Inferior parietal cortex (tissue), 1 donor: ENCODE measurements at regions not wholly inside any gene's neighbourhood (a gene's known extent, or its start where the extent isn't known, plus 50 kb on each side); places are given as distances from the start of the nearest gene placed in this dataset.
"Not testable (repeated sequence)": the region's sequence is repeated elsewhere in the genome, so short reads cannot be mapped to it uniquely, and the experiment has no call there.

ENCODE experiments used
- DNase-seq: peaks from one replicate; pipeline ENCODE4 v3.0.0-alpha.2; 2016; ENCODE audit errors: extremely low spot score

GRCh38 chr13:65166675-65167074 is 2063.5 kb downstream of the PCDH9 start:
- no peak for DNase-seq

- DNase-seq = no peak
Observed at GRCh38 chr13:65159803-65160202, 2070.3 kb downstream of the PCDH9 start.

GRCh38 chr13:65155861-65156260 is 2074.3 kb downstream of the PCDH9 start:
- no peak for DNase-seq

GRCh38 chr13:65154661-65155447 is 2075.3 kb downstream of the PCDH9 start:
- no peak for DNase-seq

- DNase-seq = no peak
Observed at GRCh38 chr13:65149687-65150086, 2080.4 kb downstream of the PCDH9 start.

- DNase-seq = no peak
Observed at GRCh38 chr13:65143920-65144319, 2086.2 kb downstream of the PCDH9 start.

- no peak for DNase-seq
Observed at GRCh38 chr13:65133094-65133493, 2097.0 kb downstream of the PCDH9 start.

- DNase-seq = no peak
Observed at GRCh38 chr13:65125236-65125635, 2104.9 kb downstream of the PCDH9 start.

- no peak for DNase-seq
Observed at GRCh38 chr13:65112531-65112941, 2117.6 kb downstream of the PCDH9 start.

- DNase-seq = no peak
Observed at GRCh38 chr13:65112123-65112522, 2118.0 kb downstream of the PCDH9 start.

GRCh38 chr13:65111223-65111622 is 2118.9 kb downstream of the PCDH9 start:
- DNase-seq = no peak

GRCh38 chr13:65104436-65104835 is 2125.7 kb downstream of the PCDH9 start:
- not testable (repeated sequence) for DNase-seq

GRCh38 chr13:65103351-65103750 is 2126.8 kb downstream of the PCDH9 start:
- no peak for DNase-seq

GRCh38 chr13:65095161-65096082 is 2134.7 kb downstream of the PCDH9 start:
- no peak for DNase-seq

- no peak for DNase-seq
Observed at GRCh38 chr13:65093357-65093756, 2136.8 kb downstream of the PCDH9 start.

GRCh38 chr13:65091031-65091430 is 2139.1 kb downstream of the PCDH9 start:
- no peak for DNase-seq

GRCh38 chr13:65090186-65090585 is 2139.9 kb downstream of the PCDH9 start:
- no peak for DNase-seq

- DNase-seq = no peak
Observed at GRCh38 chr13:65088906-65089305, 2141.2 kb downstream of the PCDH9 start.

- no peak for DNase-seq
Observed at GRCh38 chr13:65085977-65086376, 2144.2 kb downstream of the PCDH9 start.

- no peak for DNase-seq
Observed at GRCh38 chr13:65074248-65074647, 2155.9 kb downstream of the PCDH9 start.

GRCh38 chr13:65064967-65065366 is 2165.2 kb downstream of the PCDH9 start:
- DNase-seq = no peak

GRCh38 chr13:65063753-65064152 is 2166.4 kb downstream of the PCDH9 start:
- DNase-seq = no peak

GRCh38 chr13:65057986-65058385 is 2172.2 kb downstream of the PCDH9 start:
- DNase-seq = no peak
